ENCODE measurements at regions not wholly inside any gene's neighbourhood (a gene's known extent, or its start where the extent isn't known, plus 50 kb on each side); places are given as distances from the start of the nearest gene placed in this dataset.

GRCh38 chr10:10869592-10869991, 148.1 kb upstream of the CELF2 start:
- in situ Hi-C loops (cut with HindIII; ENCODE audit: low pct_unique_long_range_greater_than_20kb, low sequenced_read_pairs), result no loop called here
- DNase-seq (ENCODE audit: low read depth), result peak; percentile 57

GRCh38 chr10:10870523-10871241, 147.0 kb upstream of the CELF2 start:
- in situ Hi-C loops (cut with HindIII; ENCODE audit: low pct_unique_long_range_greater_than_20kb, low sequenced_read_pairs), result no loop called here
- peak; percentile 66 for DNase-seq (ENCODE audit: low read depth)

DNA sequence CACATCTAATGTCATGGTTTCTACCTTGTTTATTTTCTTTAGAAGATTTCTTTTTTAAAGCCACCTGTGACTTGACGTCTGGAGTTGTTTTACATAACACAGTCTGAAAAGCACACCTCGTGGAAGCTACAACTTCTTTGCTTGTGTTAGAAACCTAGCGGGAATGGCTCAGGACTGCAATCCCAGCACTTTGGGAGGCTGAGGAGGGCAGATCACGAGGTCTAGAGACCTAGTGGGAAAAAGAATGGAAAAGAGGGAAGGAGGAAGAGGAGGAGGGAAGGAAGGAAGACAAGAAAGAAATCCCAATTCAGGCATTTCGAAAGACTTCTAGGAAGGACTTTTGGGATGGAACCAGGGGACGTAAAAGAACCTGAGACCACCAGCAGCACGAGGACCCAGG, 146.3 kb upstream of the CELF2 start:
- in situ Hi-C loops (cut with HindIII; ENCODE audit: low pct_unique_long_range_greater_than_20kb, low sequenced_read_pairs), result no loop called here
- no peak for DNase-seq (ENCODE audit: low read depth)

- peak; percentile 59 for DNase-seq (ENCODE audit: low read depth)
- in situ Hi-C loops (cut with HindIII; ENCODE audit: low pct_unique_long_range_greater_than_20kb, low sequenced_read_pairs), result no loop called here
Observed at GRCh38 chr10:10872035-10872673, 145.5 kb upstream of the CELF2 start.

DNA sequence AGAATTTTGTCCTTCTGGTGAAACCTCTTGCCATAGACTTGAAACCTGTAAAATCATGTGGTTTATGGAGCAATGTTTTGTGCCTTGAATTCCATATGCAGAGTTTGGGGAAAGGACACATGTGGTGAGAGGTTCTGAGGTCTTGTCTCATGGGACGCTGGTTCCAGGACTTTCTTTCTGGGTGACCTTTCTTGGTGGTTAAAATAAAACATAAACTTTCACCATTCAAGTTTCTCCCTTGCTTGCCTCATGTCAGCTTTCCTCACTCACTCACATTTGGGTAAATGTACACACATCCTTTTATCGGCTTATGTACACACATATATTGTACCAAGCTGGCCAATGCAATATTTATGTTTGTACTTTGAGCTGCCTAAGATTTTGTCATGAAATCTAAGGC, 144.9 kb upstream of the CELF2 start:
- DNase-seq (ENCODE audit: low read depth), result no peak
- in situ Hi-C loops (cut with HindIII; ENCODE audit: low pct_unique_long_range_greater_than_20kb, low sequenced_read_pairs), result no loop called here

GRCh38 chr10:10873289-10873688, 144.4 kb upstream of the CELF2 start:
- DNase-seq (ENCODE audit: low read depth), result no peak
- in situ Hi-C loops (cut with HindIII; ENCODE audit: low pct_unique_long_range_greater_than_20kb, low sequenced_read_pairs), result no loop called here

DNA sequence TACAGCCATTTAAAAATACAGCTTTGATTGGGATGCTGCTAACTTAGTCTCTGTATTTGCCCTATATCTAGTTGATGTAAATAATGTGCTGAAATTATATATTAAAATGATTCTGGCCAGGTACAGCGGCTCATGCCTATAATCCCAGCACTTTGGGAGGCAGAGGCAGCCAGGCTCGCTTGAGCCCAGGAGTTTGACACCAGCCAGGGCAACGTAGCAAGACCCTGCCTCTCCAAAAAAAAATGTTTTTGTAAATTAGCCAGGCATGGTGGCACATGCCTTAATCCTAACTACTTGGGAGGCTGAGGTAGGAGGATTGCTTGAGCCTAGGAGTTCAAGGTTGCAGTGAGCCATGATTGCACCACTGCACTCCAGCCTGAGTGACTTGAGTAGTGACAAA, 143.8 kb upstream of the CELF2 start:
- no peak for DNase-seq (ENCODE audit: low read depth)
- in situ Hi-C loops (cut with HindIII; ENCODE audit: low pct_unique_long_range_greater_than_20kb, low sequenced_read_pairs), result no loop called here

GRCh38 chr10:10878963-10879362, 138.7 kb upstream of the CELF2 start:
- in situ Hi-C loops (cut with HindIII; ENCODE audit: low pct_unique_long_range_greater_than_20kb, low sequenced_read_pairs), result no loop called here
- no peak for DNase-seq (ENCODE audit: low read depth)

DNA sequence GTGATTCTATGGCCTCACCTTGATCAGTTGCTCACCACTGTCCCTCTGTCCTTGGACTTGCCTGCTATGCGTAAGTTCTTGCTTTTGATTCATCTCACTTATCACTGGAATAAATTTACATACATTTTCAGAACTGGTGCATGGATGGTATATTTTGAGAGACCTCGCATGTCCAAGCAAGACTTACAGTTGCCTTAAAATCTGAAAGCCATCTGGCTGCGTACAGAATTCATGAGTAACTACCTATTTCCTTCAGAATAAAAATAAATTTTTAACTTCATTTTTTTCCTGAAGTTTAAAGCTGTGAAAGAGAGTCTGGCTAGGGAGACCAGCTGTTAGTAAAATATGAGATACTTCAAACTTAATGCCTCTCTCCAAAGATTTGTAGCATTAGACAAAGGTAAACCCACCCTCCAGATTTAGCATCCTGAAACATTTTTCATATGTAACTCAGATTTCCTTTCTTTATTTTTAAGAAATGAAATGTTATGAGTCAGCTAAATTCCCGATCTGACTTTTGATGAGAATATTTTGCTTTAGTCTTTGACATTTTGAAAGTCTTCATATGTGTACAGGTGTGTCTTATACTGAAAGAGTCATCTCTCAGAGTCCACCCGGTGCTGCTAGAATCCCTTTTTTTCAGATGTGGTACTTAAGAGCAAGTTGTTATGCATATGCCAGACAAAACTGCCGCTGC, 136.4 kb upstream of the CELF2 start:
- in situ Hi-C loops (cut with HindIII; ENCODE audit: low pct_unique_long_range_greater_than_20kb, low sequenced_read_pairs), result no loop called here
- no peak for DNase-seq (ENCODE audit: low read depth)

DNA sequence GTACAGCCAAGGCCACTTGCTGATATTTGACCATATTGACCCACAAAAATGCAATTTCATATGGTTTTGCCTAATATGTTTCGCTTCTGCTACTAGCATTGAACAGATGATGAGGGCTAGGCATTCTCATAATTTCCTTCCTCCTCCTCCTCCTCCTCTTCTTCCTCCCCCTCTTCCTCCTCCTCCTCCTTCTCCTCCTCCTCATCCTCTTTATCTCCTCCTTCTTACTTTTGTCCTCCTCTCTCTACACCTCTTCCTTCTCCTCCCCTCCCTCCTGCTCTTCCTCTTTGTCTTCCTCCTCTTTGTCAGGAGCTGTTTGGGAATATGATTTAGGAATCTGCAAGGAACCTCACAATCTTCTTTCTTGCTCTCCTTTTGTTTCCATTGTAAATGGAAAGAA, 133.9 kb upstream of the CELF2 start:
- in situ Hi-C loops (cut with HindIII; ENCODE audit: low pct_unique_long_range_greater_than_20kb, low sequenced_read_pairs), result no loop called here
- DNase-seq (ENCODE audit: low read depth), result no peak

DNA sequence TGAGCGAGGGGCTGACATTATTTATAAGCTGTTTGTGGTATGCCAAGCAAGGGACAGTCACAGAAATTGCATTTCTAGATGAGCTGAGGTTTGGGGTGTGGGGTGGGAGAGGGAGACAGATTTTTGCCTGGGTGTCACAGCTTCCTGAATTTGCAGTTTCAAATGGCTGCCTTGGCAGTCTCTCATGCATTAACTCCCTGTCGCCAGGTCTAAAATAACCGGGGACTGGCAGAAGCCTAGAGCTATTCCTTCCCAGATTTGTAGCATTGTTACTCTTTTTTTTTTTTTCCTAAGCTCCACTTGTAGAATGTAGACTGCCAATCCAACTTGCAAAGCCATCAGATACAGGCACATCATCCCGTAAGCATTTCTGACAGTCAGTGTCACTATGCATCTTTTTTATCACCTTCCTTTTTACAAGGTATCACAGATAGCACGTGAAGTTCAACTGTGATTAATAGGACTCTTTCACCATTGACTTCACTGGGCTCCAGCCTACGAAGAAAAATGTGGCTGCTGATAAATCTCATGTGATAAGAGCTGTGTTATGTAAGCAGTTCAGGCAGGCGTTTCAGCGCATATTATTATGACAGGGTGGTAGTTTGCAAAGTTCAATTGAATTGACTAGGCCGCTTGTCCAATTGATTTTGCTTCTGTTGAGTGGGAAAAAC, 130.7 kb upstream of the CELF2 start:
- DNase-seq (ENCODE audit: low read depth), result no peak
- in situ Hi-C loops (cut with HindIII; ENCODE audit: low pct_unique_long_range_greater_than_20kb, low sequenced_read_pairs), result no loop called here

GRCh38 chr10:10891124-10892082, 126.3 kb upstream of the CELF2 start:
- in situ Hi-C loops (cut with HindIII; ENCODE audit: low pct_unique_long_range_greater_than_20kb, low sequenced_read_pairs), result no loop called here
- no peak for DNase-seq (ENCODE audit: low read depth)

GRCh38 chr10:10892290-10892875, 125.3 kb upstream of the CELF2 start:
- DNase-seq (ENCODE audit: low read depth), result no peak

GRCh38 chr10:10897400-10897799, 120.3 kb upstream of the CELF2 start:
- in situ Hi-C loops (cut with HindIII; ENCODE audit: low pct_unique_long_range_greater_than_20kb, low sequenced_read_pairs), result no loop called here
- DNase-seq (ENCODE audit: low read depth), result no peak

More at GRCh38 chr10:10892290-10892875, 125.3 kb upstream of the CELF2 start:
- in situ Hi-C loops (cut with HindIII; ENCODE audit: low pct_unique_long_range_greater_than_20kb, low sequenced_read_pairs), result no loop called here

- DNase-seq (ENCODE audit: low read depth), result no peak
- in situ Hi-C loops (cut with HindIII; ENCODE audit: low pct_unique_long_range_greater_than_20kb, low sequenced_read_pairs), result no loop called here
Observed at GRCh38 chr10:10901906-10902305, 115.8 kb upstream of the CELF2 start.

DNA sequence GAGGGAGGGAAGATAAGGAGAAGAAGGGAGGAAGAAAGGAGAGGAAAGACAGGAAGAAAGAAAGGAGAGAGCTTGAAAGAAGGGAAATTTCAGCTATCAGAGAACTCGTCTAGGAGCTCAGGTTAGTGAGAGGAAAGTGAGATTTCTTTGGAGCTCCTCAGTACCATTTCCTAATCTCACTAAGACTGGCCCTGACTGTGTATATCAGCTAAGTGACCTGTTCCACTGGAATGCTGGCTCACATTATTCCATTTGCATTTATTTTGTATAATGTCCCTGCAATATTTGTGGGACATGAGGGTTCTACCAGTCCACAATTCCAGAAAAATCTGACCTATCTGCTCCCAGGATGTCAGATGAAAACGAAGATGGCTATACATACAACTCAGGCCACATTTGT, 114.7 kb upstream of the CELF2 start:
- in situ Hi-C loops (cut with HindIII; ENCODE audit: low pct_unique_long_range_greater_than_20kb, low sequenced_read_pairs), result no loop called here
- DNase-seq (ENCODE audit: low read depth), result no peak

DNA sequence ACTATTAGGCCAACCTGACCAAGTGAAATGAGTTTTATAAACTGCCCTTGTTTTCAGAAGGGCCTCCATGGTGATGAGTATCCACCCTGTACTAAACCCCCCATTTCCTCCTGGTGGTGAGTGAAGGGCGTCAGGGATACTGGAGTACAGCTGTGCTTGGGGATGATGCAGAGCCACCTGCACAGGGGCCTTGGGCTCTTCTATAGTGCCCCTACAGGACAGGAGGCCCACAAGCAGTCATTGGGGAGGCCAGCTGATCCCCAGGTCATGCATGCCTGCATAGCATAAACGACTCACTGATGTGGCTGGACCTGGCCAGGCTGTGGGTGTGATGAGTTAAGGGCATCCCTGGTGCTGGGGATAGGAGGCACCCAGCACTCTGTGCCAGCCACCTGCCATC, 114.1 kb upstream of the CELF2 start:
- no peak for DNase-seq (ENCODE audit: low read depth)
- in situ Hi-C loops (cut with HindIII; ENCODE audit: low pct_unique_long_range_greater_than_20kb, low sequenced_read_pairs), result no loop called here

- in situ Hi-C loops (cut with HindIII; ENCODE audit: low pct_unique_long_range_greater_than_20kb, low sequenced_read_pairs), result no loop called here
- DNase-seq (ENCODE audit: low read depth), result no peak
Observed at GRCh38 chr10:10910634-10911033, 107.0 kb upstream of the CELF2 start.

Measured in Caki2 (cell line).